IMR-90 (cell line): ENCODE measurements at regions not wholly inside any gene's neighbourhood (a gene's known extent, or its start where the extent isn't known, plus 50 kb on each side); places are given as distances from the start of the nearest gene placed in this dataset.

ENCODE experiments used
- ATAC-seq: fragments of 200-7000 bp; cut with Tn5 transposase; 2 replicates; pipeline ENCODE4 v1.9.1; 2020; ENCODE audit warnings: low read depth, mild to moderate bottlenecking, moderate library complexity
- BruUV-seq: library from RNA; stranded (reverse); fragments of 400-500 nt; replicated peaks from 2 replicates; lab custom pipeline; 2021; lab: Mats Ljungman, UMichigan
- CTCF ChIA-PET: fragments of 300-600 bp; formaldehyde crosslinking; extraction: SDS; loops from one replicate; lab custom pipeline; 2021; ENCODE audit warnings: antibody characterized with exemption; lab: Yijun Ruan, JAX
- POLR2A ChIA-PET: fragments of 300-600 bp; sonication (Branson Sonifier 250); formaldehyde crosslinking; loops from one replicate; lab custom pipeline; 2022; ENCODE audit warnings: antibody characterized with exemption; ENCODE audit not compliant: unreplicated experiment; lab: Charles Lee
- DNase-seq: peaks from one replicate; pipeline ENCODE4 v3.0.0; 2013
- H2AFZ ChIP-seq: replicated peaks from 2 replicates; pipeline ENCODE3; 2013; ENCODE audit warnings: low read length, mild to moderate bottlenecking; ENCODE audit not compliant: poor library complexity
- H2AK5ac ChIP-seq: 2 replicates; pipeline ENCODE4 v1.6.1; 2013; ENCODE audit warnings: low read depth, low read length, inconsistent platforms
- H2AK9ac ChIP-seq: replicated peaks from 2 replicates; pipeline ENCODE3; 2013; ENCODE audit warnings: mild to moderate bottlenecking, low read depth, low read length, moderate library complexity; ENCODE audit not compliant: poor library complexity
- H2BK120ac ChIP-seq: 2 replicates; pipeline ENCODE4 v1.6.1; 2013; ENCODE audit warnings: low read depth, low read length, inconsistent platforms
- H2BK15ac ChIP-seq: 3 replicates; pipeline ENCODE4 v1.6.1; 2013; ENCODE audit warnings: low read depth, low read length, inconsistent platforms
- H2BK20ac ChIP-seq: 2 replicates; pipeline ENCODE4 v1.6.1; 2013; ENCODE audit warnings: low read depth, mild to moderate bottlenecking, inconsistent platforms, low read length, moderate library complexity
- H2BK5ac ChIP-seq: 2 replicates; pipeline ENCODE4 v1.6.1; 2013; ENCODE audit warnings: mild to moderate bottlenecking, low read depth, low read length, inconsistent platforms; ENCODE audit not compliant: poor library complexity, severe bottlenecking
- H3K14ac ChIP-seq: replicated peaks from 2 replicates; pipeline ENCODE4 v1.6.1; 2013; ENCODE audit warnings: low read depth, low read length, inconsistent platforms
- H3K18ac ChIP-seq: 2 replicates; pipeline ENCODE4 v1.6.1; 2013; ENCODE audit warnings: low read depth, low read length, control low read depth
- H3K23ac ChIP-seq: 2 replicates; pipeline ENCODE4 v1.6.1; 2013; ENCODE audit warnings: low read depth, low read length, inconsistent platforms
- H3K27ac ChIP-seq: 2 replicates; pipeline ENCODE4 v1.5.1; 2013; ENCODE audit warnings: mild to moderate bottlenecking, control low read depth, low read length; ENCODE audit not compliant: insufficient read depth
- H3K27me3 ChIP-seq: 2 replicates; pipeline ENCODE4 v1.6.1; 2013; ENCODE audit warnings: low read length; ENCODE audit not compliant: control insufficient read depth, insufficient read depth
- H3K36me3 ChIP-seq: 2 replicates; pipeline ENCODE4 v1.6.1; 2013; ENCODE audit warnings: low read length, mixed read lengths; ENCODE audit not compliant: control insufficient read depth, insufficient read depth
- H3K4ac ChIP-seq: 2 replicates; pipeline ENCODE4 v1.6.1; 2013; ENCODE audit warnings: low read depth, low read length, inconsistent platforms
- H3K4me1 ChIP-seq: 2 replicates; pipeline ENCODE4 v1.6.1; 2013; ENCODE audit warnings: low read length, mixed read lengths; ENCODE audit not compliant: control insufficient read depth, insufficient read depth
- H3K4me2 ChIP-seq: 2 replicates; pipeline ENCODE4 v1.6.1; 2013; ENCODE audit warnings: low read depth, mild to moderate bottlenecking, control low read depth, low read length, moderate library complexity
- H3K4me3 ChIP-seq: 2 replicates; pipeline ENCODE4 v1.5.1; 2013; ENCODE audit warnings: low read depth, mild to moderate bottlenecking, control low read depth, low read length, moderate library complexity; ENCODE audit not compliant: insufficient read depth
- H3K56ac ChIP-seq: 2 replicates; pipeline ENCODE4 v1.6.1; 2013; ENCODE audit warnings: low read length, inconsistent platforms; ENCODE audit not compliant: insufficient read depth; ENCODE audit errors: extremely low read depth
- H3K79me1 ChIP-seq, 2 experiments: 2 replicates each; pipeline ENCODE4 v1.6.1; 2013; ENCODE audit warnings: low read length in 2 of 2, inconsistent platforms in 1 of 2, low read depth in 1 of 2
- H3K9ac ChIP-seq: 2 replicates; pipeline ENCODE4 v1.6.1; 2013; ENCODE audit warnings: low read depth, low read length, control low read depth
- H3K9me1 ChIP-seq: 2 replicates; pipeline ENCODE4 v1.6.1; 2013; ENCODE audit warnings: low read length, inconsistent platforms; ENCODE audit not compliant: insufficient read depth
- H3K9me3 ChIP-seq: 2 replicates; pipeline ENCODE4 v1.6.1; 2013; ENCODE audit warnings: low read length; ENCODE audit not compliant: control insufficient read depth, insufficient read depth
- H4K20me1 ChIP-seq: 2 replicates; pipeline ENCODE4 v1.6.1; 2013; ENCODE audit warnings: low read length, inconsistent platforms; ENCODE audit not compliant: insufficient read depth
- H4K5ac ChIP-seq: 2 replicates; pipeline ENCODE4 v1.6.1; 2013; ENCODE audit warnings: mild to moderate bottlenecking, low read depth, low read length, control low read depth
- H4K8ac ChIP-seq, 2 experiments: 2 replicates each; pipeline ENCODE4 v1.6.1; 2013; ENCODE audit warnings: low read depth in 2 of 2, low read length in 2 of 2, control low read depth in 1 of 2, inconsistent platforms in 1 of 2
- H4K91ac ChIP-seq: 2 replicates; pipeline ENCODE4 v1.6.1; 2013; ENCODE audit warnings: low read depth, low read length, inconsistent platforms; ENCODE audit not compliant: insufficient read depth
- CEBPB ChIP-seq: IDR thresholded peaks from 2 replicates; pipeline ENCODE4 v1.6.1; 2012; ENCODE audit warnings: low read depth, low read length, improper control_type of control experiment
- MAZ ChIP-seq: IDR thresholded peaks from 2 replicates; pipeline ENCODE4 v1.6.1; 2012; ENCODE audit warnings: low read depth, mild to moderate bottlenecking, low read length, improper control_type of control experiment, moderate library complexity, borderline replicate concordance
- WGBS, 2 experiments: methylation state at CpG; one replicate each; pipeline versions ENCODE4 v1.1.5 to v1.1.7; 2013; ENCODE audit warnings: missing lambda C conversion rate in 2 of 2; ENCODE audit not compliant: insufficient read length in 1 of 2; ENCODE audit errors: extremely low coverage in 2 of 2; 5-methylcytosine and 5-hydroxymethylcytosine counted together
- dilution Hi-C: fragments of 300-500 bp; cut with HindIII; formaldehyde crosslinking; loops from one replicate; pipeline ENCODE4 v1.14.3; 2018; ENCODE audit warnings: low sequenced_read_pairs; ENCODE audit not compliant: unreplicated experiment
- in situ Hi-C: fragments of 300-500 bp; cut with MboI; formaldehyde crosslinking; loops from 3 replicates; pipeline ENCODE4 v1.14.3; 2019; ENCODE audit warnings: low sequenced_read_pairs, inconsistent platforms, mixed read lengths
- intact Hi-C: fragments of 100-400 bp; cut with micrococcal nuclease; formaldehyde crosslinking; loops from 2 replicates; pipeline ENCODE4 v1.10.0; 2022

DNA sequence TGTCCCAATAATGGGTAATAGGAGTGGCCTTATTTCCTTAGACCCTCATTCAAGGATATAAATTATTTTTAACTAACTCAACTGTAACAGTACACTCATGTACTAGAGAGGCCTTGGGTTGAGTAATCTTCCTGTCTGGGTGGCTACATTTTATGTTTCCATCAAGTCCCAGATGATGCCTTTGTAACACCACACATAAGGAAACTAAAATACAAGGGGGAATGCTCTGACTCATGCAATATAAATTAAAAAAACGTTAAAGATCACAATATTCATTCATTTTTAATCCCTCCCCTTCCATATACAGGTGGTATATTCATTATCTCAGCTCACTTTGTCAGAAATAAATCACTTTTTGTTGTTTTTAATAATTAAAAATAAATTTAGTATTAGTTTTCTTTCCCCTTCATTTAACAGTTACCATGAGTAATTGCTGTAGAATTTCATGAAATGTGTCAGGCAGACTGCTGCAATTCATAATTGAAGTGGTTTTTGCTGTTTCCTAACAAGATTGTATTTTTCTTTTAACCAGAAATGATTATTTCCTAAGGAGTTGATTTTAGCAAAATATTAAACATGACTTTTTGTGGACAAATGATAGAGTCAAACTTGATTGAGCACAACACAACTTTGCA, 1403.6 kb downstream of the SUCLG1 start:
- Histone ChIP-seq H3K18ac (no peak overlapping the region), H2AFZ (no peak overlapping the region), H3K9ac (no peak overlapping the region), H3K36me3 (no peaks in the 10 kb centered on the region), H3K9me3 (no peaks in the 10 kb centered on the region), H2BK120ac (no peak overlapping the region), H2AK9ac (no peak overlapping the region), H3K4me1 (no peaks in the 10 kb centered on the region), H4K20me1 (no peaks in the 10 kb centered on the region), H3K56ac (no peak overlapping the region), H3K27ac (no peak overlapping the region), H2BK15ac (no peak overlapping the region), H4K5ac (no peak overlapping the region), H2BK20ac (no peak overlapping the region), H3K79me1 (no peaks in the 10 kb centered on the region), H3K4me2 (no peak overlapping the region; the same call in 1 of the 2 replicates), H2BK5ac (peak overlapping the region; percentile 76), H4K91ac (no peak overlapping the region), H3K27me3 (no peaks in the 10 kb centered on the region), H3K23ac (no peak overlapping the region), H3K4ac (no peak overlapping the region), H2AK5ac (no peak overlapping the region), H3K14ac (no peak overlapping the region), H3K4me3 (no peak overlapping the region), H3K9me1 (0 out of 2 replicates have a peak, but pooled peaks cover 4% of the 10 kb centered on the region), H4K8ac (no peak overlapping the region)
- dilution Hi-C loops: no loop called here
- CTCF ChIA-PET: no interaction called here
- TF ChIP-seq MAZ (no peak), CEBPB (peak; percentile 84)
- POLR2A ChIA-PET: no interaction called here
- intact Hi-C loops: no loop called here
- BruUV-seq: no TSS peak
- DNase-seq (peak; percentile 86), ATAC-seq (peak; percentile 85)
- no CpG with 5 or more reads among the region's 1 CpG for WGBS, 2 experiments
- in situ Hi-C loops: no loop called here
